Ecto neural progenitor cell (in vitro differentiated cells): ENCODE measurements at regions not wholly inside any gene's neighbourhood (a gene's known extent, or its start where the extent isn't known, plus 50 kb on each side); places are given as distances from the start of the nearest gene placed in this dataset.
"Not testable (repeated sequence)": the region's sequence is repeated elsewhere in the genome, so short reads cannot be mapped to it uniquely, and the experiment has no call there.

Experiments
- DNase-seq: peaks from one replicate; pipeline ENCODE4 v3.0.0-alpha.2; 2018; ENCODE audit warnings: low spot score

DNA sequence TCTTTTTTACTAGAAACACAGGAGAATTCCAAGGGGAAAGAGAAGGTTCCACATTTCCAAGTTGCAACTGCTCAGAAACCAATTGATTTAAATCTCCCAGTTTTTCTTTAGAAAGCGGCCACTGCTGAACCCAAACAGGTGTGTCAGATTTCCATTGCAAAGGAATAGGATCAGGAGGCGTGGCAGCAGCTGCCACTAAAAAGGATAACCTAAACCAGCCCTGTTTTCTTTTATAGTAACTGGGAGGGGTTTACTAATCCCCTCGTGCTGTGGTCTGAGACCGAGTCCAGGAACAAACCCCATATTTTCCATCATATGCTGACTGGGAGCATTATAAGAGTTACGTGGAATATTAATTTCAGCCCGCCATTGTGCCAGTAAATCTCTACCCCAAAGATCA, 1504.0 kb downstream of the UQCRFS1 start:
- DNase-seq = not testable (repeated sequence)

DNA sequence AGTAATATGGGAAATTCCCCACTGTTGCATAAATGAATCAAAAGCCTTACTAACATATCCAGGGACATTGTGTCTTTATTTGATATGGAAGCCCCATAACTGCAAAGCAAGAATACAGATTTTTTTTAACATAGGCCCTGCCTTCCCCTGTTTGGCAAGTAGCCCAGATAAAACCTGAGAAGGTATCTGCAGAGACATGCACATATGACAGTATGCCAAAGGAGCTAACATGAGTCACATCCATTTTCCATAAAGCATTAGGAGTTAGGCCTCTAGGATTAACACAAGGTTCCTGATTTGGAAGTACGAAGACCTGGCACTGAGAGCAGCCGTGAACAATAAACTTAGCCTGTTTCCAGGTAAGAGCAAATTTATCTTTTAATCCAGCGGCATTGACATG, 1505.9 kb downstream of the UQCRFS1 start:
- DNase-seq = not testable (repeated sequence)

GRCh38 chr19:27705896-27706295, 1507.1 kb downstream of the UQCRFS1 start:
- DNase-seq = no peak

DNA sequence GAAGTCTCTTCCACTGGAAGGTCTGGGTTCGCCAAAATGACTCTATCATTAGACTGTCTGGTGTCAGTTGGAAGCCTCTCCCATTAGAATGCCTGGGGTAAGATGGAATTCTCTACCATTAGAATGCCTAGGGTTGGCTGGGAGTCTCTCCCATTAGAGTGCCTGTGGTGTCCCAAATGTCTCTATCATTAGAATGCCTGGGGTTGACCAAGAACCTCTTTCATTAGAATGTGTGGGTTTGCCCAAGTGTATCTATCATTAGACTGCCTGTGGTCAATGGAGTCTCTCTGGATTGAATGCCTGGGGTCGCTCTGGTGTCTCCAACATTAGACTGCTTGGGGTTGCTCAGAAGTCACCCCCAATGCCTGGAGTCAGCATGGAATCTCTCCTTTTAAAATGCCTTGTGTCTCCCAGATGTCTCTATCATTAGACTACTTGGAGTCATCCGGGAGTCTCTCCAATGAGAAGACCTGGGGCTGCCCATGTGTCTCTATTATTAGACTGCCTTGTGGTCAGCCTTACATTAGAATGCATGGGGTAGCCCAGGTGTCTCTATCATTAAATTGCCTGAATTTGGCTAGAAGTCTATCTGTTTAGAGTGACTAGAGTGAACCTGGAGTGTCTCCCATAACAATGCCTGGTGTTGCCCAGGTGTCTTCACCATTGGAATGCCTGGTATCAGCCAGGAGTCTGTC, 1518.4 kb downstream of the UQCRFS1 start:
- DNase-seq = no peak

GRCh38 chr19:27691991-27692390, 1521.0 kb downstream of the UQCRFS1 start:
- no peak for DNase-seq

GRCh38 chr19:27689734-27690241, 1523.2 kb downstream of the UQCRFS1 start:
- no peak for DNase-seq

GRCh38 chr19:27684293-27684692, 1528.7 kb downstream of the UQCRFS1 start:
- DNase-seq = no peak

GRCh38 chr19:27681972-27682371, 1531.0 kb downstream of the UQCRFS1 start:
- no peak for DNase-seq

- DNase-seq = no peak
Observed at GRCh38 chr19:27679905-27680304, 1533.0 kb downstream of the UQCRFS1 start.

GRCh38 chr19:27679399-27679798, 1533.6 kb downstream of the UQCRFS1 start:
- DNase-seq = peak; percentile 9

DNA sequence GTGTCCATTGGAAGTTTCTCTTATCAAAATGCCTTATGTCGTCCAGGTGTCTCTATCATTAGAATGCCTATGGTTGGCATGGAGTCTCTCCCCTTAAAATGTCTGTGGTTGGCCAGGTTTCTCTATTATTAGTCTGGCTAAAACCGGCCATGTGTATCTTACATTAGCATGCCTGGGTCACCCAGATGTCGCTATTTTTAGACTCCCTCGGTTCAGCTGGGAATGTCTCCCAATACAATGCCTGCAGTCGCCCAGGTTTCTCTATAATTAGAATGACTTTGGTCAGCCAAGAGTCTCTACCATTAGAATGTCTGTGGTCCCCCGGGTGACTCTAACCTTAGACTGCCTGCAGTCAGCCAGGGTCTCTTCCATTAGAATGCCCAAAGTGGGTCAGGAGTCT, 1536.1 kb downstream of the UQCRFS1 start:
- DNase-seq = no peak

GRCh38 chr19:27676334-27676733, 1536.6 kb downstream of the UQCRFS1 start:
- no peak for DNase-seq

- DNase-seq = no peak
Observed at GRCh38 chr19:27675771-27676170, 1537.2 kb downstream of the UQCRFS1 start.

- no peak for DNase-seq
Observed at GRCh38 chr19:27674701-27675100, 1538.2 kb downstream of the UQCRFS1 start.

GRCh38 chr19:27673986-27674385, 1539.0 kb downstream of the UQCRFS1 start:
- peak; percentile 6 for DNase-seq

- peak; percentile 14 for DNase-seq
Observed at GRCh38 chr19:27672309-27673047, 1540.5 kb downstream of the UQCRFS1 start.

GRCh38 chr19:27671876-27672275, 1541.1 kb downstream of the UQCRFS1 start:
- DNase-seq = no peak

- peak; percentile 4 for DNase-seq
Observed at GRCh38 chr19:27660428-27660827, 1552.5 kb downstream of the UQCRFS1 start.

- peak; percentile 11 for DNase-seq
Observed at GRCh38 chr19:27657271-27658051, 1555.5 kb downstream of the UQCRFS1 start.

- DNase-seq = no peak
Observed at GRCh38 chr19:27654266-27654990, 1558.5 kb downstream of the UQCRFS1 start.

- DNase-seq = no peak
Observed at GRCh38 chr19:27652796-27653195, 1560.2 kb downstream of the UQCRFS1 start.

DNA sequence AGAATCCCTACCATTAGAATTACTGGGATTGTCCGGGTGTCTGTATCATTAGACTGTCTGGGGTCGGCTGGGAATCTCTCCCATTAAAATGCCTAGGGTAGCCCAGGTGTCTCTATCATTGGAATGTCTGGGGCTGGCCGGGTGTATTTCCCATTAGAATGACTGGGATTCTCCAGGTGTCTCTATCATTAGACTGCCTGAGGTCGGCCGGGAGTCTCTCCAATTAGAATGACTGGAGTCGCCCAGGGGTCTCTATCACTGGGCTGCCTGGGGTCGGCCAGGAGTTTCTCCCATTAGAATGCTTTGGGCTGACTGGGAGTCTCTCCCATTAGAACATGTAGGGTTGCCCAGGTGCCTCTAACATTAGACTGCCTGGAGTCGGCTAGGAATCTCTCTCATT, 1560.7 kb downstream of the UQCRFS1 start:
- no peak for DNase-seq
